NT2/D1 (cell line): ENCODE measurements at regions not wholly inside any gene's neighbourhood (a gene's known extent, or its start where the extent isn't known, plus 50 kb on each side); places are given as distances from the start of the nearest gene placed in this dataset.

Experiments
- SUZ12 ChIP-seq: IDR thresholded peaks from 2 replicates; pipeline ENCODE4 v1.6.1; 2011; ENCODE audit not compliant: insufficient read length, insufficient read depth; ENCODE audit errors: extremely low read depth
- YY1 ChIP-seq: IDR thresholded peaks from 2 replicates; pipeline ENCODE4 v1.6.1; 2011; ENCODE audit not compliant: insufficient read length, insufficient read depth
- ZNF274 ChIP-seq: IDR thresholded peaks from 2 replicates; pipeline ENCODE4 v1.6.1; 2011; ENCODE audit warnings: mild to moderate bottlenecking, low read depth, low read length

DNA sequence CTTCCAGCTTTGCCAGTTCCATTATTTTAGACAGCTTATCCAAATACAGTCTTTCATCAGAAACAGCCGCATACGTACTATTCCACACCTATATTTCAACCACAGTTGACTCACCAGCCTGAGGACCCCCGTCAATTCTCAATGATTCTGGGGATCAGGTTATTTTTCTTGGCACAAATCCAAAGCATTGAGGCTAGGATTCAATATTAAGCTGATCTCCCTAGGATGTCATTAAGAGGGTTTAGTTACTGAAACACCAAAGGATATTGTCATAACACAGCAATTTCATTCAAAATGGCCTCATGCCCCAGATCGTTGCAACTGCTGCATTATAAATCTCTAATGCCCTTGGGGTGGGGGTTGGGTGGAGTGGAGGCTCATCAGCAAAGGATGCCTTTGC is 214.6 kb downstream of the PTEN start:
- no peak for TF ChIP-seq ZNF274
- TF ChIP-seq YY1 = no peak
- no peak for TF ChIP-seq SUZ12
